ENCODE measurements at regions not wholly inside any gene's neighbourhood (a gene's known extent, or its start where the extent isn't known, plus 50 kb on each side); places are given as distances from the start of the nearest gene placed in this dataset.

GRCh38 chr3:13174011-13174802 lies 101.0 kb upstream of the IQSEC1 start:
- intact Hi-C loops (cut with DNase I): no loop called here
- WGBS: 80% methylated on average over 13 of the region's 17 CpGs
- Histone ChIP-seq H3K27me3 (no peaks in the 10 kb centered on the region), H3K9me3 (peaks cover 0 to 16% (median 12%) of the 10 kb centered on the region in 4 donors), H3K4me3 (no peak overlapping the region), H3K27ac (replicated peaks in 1 of 4) (no peak overlapping the region), H3K36me3 (no peaks in the 10 kb centered on the region), H3K4me1 (no peaks in the 10 kb centered on the region)
- no peak for DNase-seq (ENCODE audit: extremely low spot score)
- TF ChIP-seq EP300 (IDR thresholded peaks at IDR 0.05) (no peak), CTCF (IDR thresholded peaks at IDR 0.05) (no peak), POLR2A (IDR thresholded peaks at IDR 0.05; ENCODE audit: low read depth) (no peak), POLR2AphosphoS5 (IDR thresholded peaks at IDR 0.05) (no peak)

GRCh38 chr3:13173186-13173585 lies 100.0 kb upstream of the IQSEC1 start:
- H3K27ac ChIP-seq (replicated peaks in 1 of 4): no peak overlapping the region
- intact Hi-C loops (cut with DNase I): no loop called here
- H3K27me3 ChIP-seq: peaks cover 0 to 1% (median 0%) of the 10 kb centered on the region in 4 donors
- DNase-seq (ENCODE audit: extremely low spot score): no peak
- no peak overlapping the region for H3K4me3 ChIP-seq
- H3K4me1 ChIP-seq: no peaks in the 10 kb centered on the region
- 79% methylated on average over 5 of the region's 6 CpGs for WGBS
- peaks cover 0 to 6% (median 2%) of the 10 kb centered on the region in 4 donors for H3K9me3 ChIP-seq
- H3K36me3 ChIP-seq: no peaks in the 10 kb centered on the region
- TF ChIP-seq CTCF (IDR thresholded peaks at IDR 0.05) (no peak), POLR2AphosphoS5 (IDR thresholded peaks at IDR 0.05) (no peak), EP300 (IDR thresholded peaks at IDR 0.05) (no peak), POLR2A (IDR thresholded peaks at IDR 0.05; ENCODE audit: low read depth) (no peak)

- no peak for TF ChIP-seq POLR2A (IDR thresholded peaks at IDR 0.05; ENCODE audit: low read depth)
- no peak for TF ChIP-seq EP300 (IDR thresholded peaks at IDR 0.05)
- no peak for TF ChIP-seq CTCF (IDR thresholded peaks at IDR 0.05)
- no peak for TF ChIP-seq POLR2AphosphoS5 (IDR thresholded peaks at IDR 0.05)
- Histone ChIP-seq H3K4me3 (no peak overlapping the region), H3K27me3 (peaks cover 0 to 7% (median 0%) of the 10 kb centered on the region in 4 donors), H3K4me1 (no peaks in the 10 kb centered on the region), H3K36me3 (no peaks in the 10 kb centered on the region), H3K9me3 (peaks cover 0 to under 1% (median 0%) of the 10 kb centered on the region in 4 donors), H3K27ac (replicated peaks in 1 of 4) (no peak overlapping the region)
- 91% methylated on average over 6 of the region's 7 CpGs for WGBS
- no peak for DNase-seq (ENCODE audit: extremely low spot score)
- intact Hi-C loops (cut with DNase I): no loop called here
Observed at GRCh38 chr3:13172644-13173013, 99.4 kb upstream of the IQSEC1 start.

GRCh38 chr3:13171704-13172643 lies 98.7 kb upstream of the IQSEC1 start:
- Histone ChIP-seq H3K4me1 (no peaks in the 10 kb centered on the region), H3K36me3 (no peaks in the 10 kb centered on the region), H3K27me3 (peaks cover 0 to 11% (median 0%) of the 10 kb centered on the region in 4 donors), H3K9me3 (no peaks in the 10 kb centered on the region), H3K4me3 (no peak overlapping the region), H3K27ac (replicated peaks in 1 of 4) (no peak overlapping the region)
- TF ChIP-seq CTCF (IDR thresholded peaks at IDR 0.05): no peak
- TF ChIP-seq POLR2AphosphoS5 (IDR thresholded peaks at IDR 0.05): no peak
- TF ChIP-seq EP300 (IDR thresholded peaks at IDR 0.05): no peak
- TF ChIP-seq POLR2A (IDR thresholded peaks at IDR 0.05; ENCODE audit: low read depth): no peak
- WGBS: 82% methylated on average over 16 of the region's 19 CpGs
- no peak for DNase-seq (ENCODE audit: extremely low spot score)
- intact Hi-C loops (cut with DNase I): no loop called here
